ENCODE measurements at regions not wholly inside any gene's neighbourhood (a gene's known extent, or its start where the extent isn't known, plus 50 kb on each side); places are given as distances from the start of the nearest gene placed in this dataset.

DNA sequence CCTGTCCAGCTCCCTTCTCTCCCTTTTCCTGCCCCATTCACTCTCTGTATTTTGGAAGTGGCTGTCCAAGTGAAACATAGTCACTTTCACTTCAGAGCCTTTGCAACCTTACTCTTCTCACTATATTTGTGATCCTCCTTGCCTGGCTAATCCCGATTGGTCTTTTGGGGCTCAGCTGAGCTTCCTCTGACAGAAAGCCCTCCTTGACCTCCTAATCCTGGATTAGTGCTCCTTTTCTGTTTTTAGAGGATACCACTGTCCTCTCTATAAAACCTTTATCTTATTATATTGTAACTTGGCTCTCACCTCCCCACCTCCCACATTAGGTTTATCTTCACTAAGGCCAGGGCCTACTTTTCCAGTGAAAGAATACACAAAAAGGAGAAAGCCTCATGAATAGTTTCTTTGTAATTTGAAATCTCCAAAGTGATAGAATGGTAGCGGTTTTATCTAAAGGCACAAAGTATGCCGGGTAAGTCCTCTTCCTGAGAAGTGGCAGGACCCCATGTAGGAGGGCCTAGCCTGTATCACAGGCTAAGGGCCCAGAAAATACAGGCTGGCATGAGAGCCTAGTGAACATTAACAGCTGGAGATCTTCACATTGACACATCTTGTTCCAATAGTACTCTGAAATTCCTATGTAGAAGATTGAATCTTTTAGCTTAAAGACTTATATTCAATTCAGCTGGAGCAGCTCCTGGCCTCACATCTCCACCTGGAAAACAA is 83.1 kb upstream of the GAREM1 start:
- Histone ChIP-seq H3K4me3 (no peak overlapping the region), H3K27ac (no peak overlapping the region), H3K27me3 (no peaks in the 10 kb centered on the region), H3K9me3 (no peaks in the 10 kb centered on the region), H3K4me1 (no peaks in the 10 kb centered on the region), H3K36me3 (no peaks in the 10 kb centered on the region)
- DNase-seq (ENCODE audit: extremely low spot score in 2 of 2) = no peak
- intact Hi-C loops (cut with DNase I) = loop anchor here (5.0 kb wide), 1 partner anchor 397 kb away; no protein-coding TSS in a partner anchor
- TF ChIP-seq POLR2A (IDR thresholded peaks at IDR 0.05) = no peak
- TF ChIP-seq POLR2AphosphoS5 (IDR thresholded peaks at IDR 0.05; ENCODE audit: insufficient read depth in 1 of 2, low read depth in 1 of 2) = no peak
- TF ChIP-seq, protein P1, sequence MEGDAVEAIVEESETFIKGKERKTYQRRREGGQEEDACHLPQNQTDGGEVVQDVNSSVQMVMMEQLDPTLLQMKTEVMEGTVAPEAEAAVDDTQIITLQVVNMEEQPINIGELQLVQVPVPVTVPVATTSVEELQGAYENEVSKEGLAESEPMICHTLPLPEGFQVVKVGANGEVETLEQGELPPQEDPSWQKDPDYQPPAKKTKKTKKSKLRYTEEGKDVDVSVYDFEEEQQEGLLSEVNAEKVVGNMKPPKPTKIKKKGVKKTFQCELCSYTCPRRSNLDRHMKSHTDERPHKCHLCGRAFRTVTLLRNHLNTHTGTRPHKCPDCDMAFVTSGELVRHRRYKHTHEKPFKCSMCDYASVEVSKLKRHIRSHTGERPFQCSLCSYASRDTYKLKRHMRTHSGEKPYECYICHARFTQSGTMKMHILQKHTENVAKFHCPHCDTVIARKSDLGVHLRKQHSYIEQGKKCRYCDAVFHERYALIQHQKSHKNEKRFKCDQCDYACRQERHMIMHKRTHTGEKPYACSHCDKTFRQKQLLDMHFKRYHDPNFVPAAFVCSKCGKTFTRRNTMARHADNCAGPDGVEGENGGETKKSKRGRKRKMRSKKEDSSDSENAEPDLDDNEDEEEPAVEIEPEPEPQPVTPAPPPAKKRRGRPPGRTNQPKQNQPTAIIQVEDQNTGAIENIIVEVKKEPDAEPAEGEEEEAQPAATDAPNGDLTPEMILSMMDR (IDR thresholded peaks at IDR 0.05) = no peak

DNA sequence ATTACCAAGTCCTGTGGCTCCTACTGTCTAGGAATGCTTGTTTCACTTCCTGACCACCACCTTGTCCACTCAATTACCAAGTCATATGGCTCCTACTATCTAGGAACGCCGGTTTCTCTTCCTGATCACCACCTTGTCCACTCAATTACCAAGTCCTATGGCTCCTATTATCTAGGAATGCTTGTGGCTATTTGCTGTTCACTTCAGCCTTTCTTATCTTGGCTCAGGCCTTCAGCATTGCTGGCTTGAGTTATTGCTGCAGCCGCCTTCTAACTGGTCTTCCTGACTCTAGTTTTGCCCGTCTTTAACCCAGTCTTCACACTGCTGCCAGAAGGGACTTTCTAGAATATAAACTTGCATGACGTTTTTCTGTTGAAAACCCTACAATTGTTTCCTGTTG is 82.5 kb upstream of the GAREM1 start:
- Histone ChIP-seq H3K27me3 (no peaks in the 10 kb centered on the region), H3K4me1 (no peaks in the 10 kb centered on the region), H3K27ac (no peak overlapping the region), H3K4me3 (no peak overlapping the region), H3K36me3 (no peaks in the 10 kb centered on the region), H3K9me3 (no peaks in the 10 kb centered on the region)
- no peak for DNase-seq (ENCODE audit: extremely low spot score in 2 of 2)
- TF ChIP-seq POLR2AphosphoS5 (IDR thresholded peaks at IDR 0.05; ENCODE audit: insufficient read depth in 1 of 2, low read depth in 1 of 2) = no peak
- TF ChIP-seq, protein P1 (IDR thresholded peaks at IDR 0.05) = no peak
- no peak for TF ChIP-seq POLR2A (IDR thresholded peaks at IDR 0.05)
- intact Hi-C loops (cut with DNase I) = loop anchor here (5.0 kb wide), 1 partner anchor 396 kb away; no protein-coding TSS in a partner anchor

DNA sequence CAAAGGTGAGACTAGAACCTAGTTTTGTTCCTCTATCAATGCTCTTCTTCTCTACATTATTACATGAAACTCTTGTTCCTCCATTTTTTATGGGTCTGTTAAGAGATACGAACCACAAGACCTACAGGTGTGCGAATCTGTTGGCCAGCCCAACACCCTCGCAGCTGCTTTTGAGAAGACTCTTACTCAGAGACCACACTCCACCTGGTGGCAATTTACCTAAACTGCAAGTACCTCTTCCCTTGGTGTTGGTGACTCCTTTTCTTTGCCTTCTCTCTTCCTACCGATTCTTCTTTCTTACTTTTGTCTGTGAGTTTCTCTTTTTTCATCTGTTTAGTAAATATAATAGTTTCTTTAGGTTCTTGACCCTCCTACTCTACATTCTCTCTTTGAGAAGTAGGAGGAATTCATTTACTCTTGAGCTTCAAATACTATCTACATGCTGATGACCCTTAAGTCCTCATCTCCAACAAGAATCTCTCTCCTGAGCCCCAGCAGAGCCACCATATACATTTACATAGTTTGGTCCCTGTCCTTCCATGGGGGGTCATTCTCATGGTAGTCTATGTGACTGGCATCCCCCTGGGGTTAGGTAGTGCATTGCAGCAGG is 81.8 kb upstream of the GAREM1 start:
- no peak for DNase-seq (ENCODE audit: extremely low spot score in 2 of 2)
- Histone ChIP-seq H3K4me3 (no peak overlapping the region), H3K27me3 (no peaks in the 10 kb centered on the region), H3K27ac (no peak overlapping the region), H3K9me3 (no peaks in the 10 kb centered on the region), H3K4me1 (no peaks in the 10 kb centered on the region), H3K36me3 (no peaks in the 10 kb centered on the region)
- intact Hi-C loops (cut with DNase I) = loop anchor here (5.0 kb wide), 1 partner anchor 395 kb away; no protein-coding TSS in a partner anchor
- TF ChIP-seq, protein P1 (IDR thresholded peaks at IDR 0.05) = peak; percentile 33 to 65 (median 45)
- TF ChIP-seq POLR2AphosphoS5 (IDR thresholded peaks at IDR 0.05; ENCODE audit: insufficient read depth in 1 of 2, low read depth in 1 of 2) (no peak), POLR2A (IDR thresholded peaks at IDR 0.05) (no peak)

DNA sequence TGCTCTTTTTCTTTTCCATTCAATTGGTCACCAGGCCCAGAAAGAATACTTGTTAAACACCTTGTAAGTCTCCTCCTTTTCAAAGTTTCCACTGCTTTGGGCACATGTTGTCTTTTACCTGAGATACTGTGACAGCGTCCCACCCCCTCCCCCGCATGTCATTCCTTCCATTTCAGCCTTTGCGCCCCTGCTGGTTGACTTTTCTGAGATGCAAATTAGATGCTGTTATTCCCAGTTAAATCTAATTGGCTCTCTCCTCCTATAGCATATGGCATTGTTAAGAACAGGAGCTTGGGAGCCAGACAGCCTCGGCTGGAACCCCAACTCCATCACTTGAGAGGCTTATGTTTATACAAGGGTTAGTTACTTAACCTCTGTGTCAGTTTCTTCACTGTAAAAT is 80.3 kb upstream of the GAREM1 start:
- TF ChIP-seq POLR2A (IDR thresholded peaks at IDR 0.05) = no peak
- no peak for TF ChIP-seq POLR2AphosphoS5 (IDR thresholded peaks at IDR 0.05; ENCODE audit: insufficient read depth in 1 of 2, low read depth in 1 of 2)
- TF ChIP-seq, protein P1 (IDR thresholded peaks at IDR 0.05) = no peak
- Histone ChIP-seq H3K36me3 (no peaks in the 10 kb centered on the region), H3K27ac (no peak overlapping the region), H3K4me1 (no peaks in the 10 kb centered on the region), H3K4me3 (no peak overlapping the region), H3K27me3 (no peaks in the 10 kb centered on the region), H3K9me3 (no peaks in the 10 kb centered on the region)
- DNase-seq (ENCODE audit: extremely low spot score in 2 of 2) = no peak
- intact Hi-C loops (cut with DNase I) = loop anchor here (5.0 kb wide), 1 partner anchor 394 kb away; no protein-coding TSS in a partner anchor

Data from vagina (tissue), 2 donors.